ENCODE measurements at regions not wholly inside any gene's neighbourhood (a gene's known extent, or its start where the extent isn't known, plus 50 kb on each side); places are given as distances from the start of the nearest gene placed in this dataset.

- H3K27ac Mint-ChIP-seq (ENCODE audit: low read depth, unreplicated experiment) = no peak overlapping the region
- ChIA-PET CTCF (no interaction called here), POLR2A (no interaction called here)
- H3K4me3 Mint-ChIP-seq (ENCODE audit: unreplicated experiment) = no peak overlapping the region
- no TSS peak for BruUV-seq (replicated peaks)
- no peak for TF ChIP-seq CTCF (IDR thresholded peaks at IDR 0.05; ENCODE audit: unreplicated experiment)
- no peaks in the 10 kb centered on the region for H3K4me1 Mint-ChIP-seq (ENCODE audit: insufficient read depth, unreplicated experiment)
- intact Hi-C loops (cut with micrococcal nuclease) = no loop called here
- H3K9me3 Mint-ChIP-seq (ENCODE audit: unreplicated experiment) = no peaks in the 10 kb centered on the region
- H3K36me3 Mint-ChIP-seq (ENCODE audit: insufficient read depth, unreplicated experiment) = no peaks in the 10 kb centered on the region
- no peak for DNase-seq (ENCODE audit: unreplicated experiment)
- H3K27me3 Mint-ChIP-seq (ENCODE audit: insufficient read depth, unreplicated experiment) = no peaks in the 10 kb centered on the region
Observed at GRCh38 chr12:124115496-124115895, 142.5 kb downstream of the ZNF664 start.

GRCh38 chr12:124115976-124116690 lies 143.1 kb downstream of the ZNF664 start:
- no peak for DNase-seq (ENCODE audit: unreplicated experiment)
- H3K27ac Mint-ChIP-seq (ENCODE audit: low read depth, unreplicated experiment) = no peak overlapping the region
- ChIA-PET POLR2A (interaction anchor here (0.8 kb wide), 1 partner anchor 26 kb away, joined by 3 read pairs; no protein-coding TSS in a partner anchor), CTCF (no interaction called here)
- intact Hi-C loops (cut with micrococcal nuclease) = no loop called here
- H3K36me3 Mint-ChIP-seq (ENCODE audit: insufficient read depth, unreplicated experiment) = no peaks in the 10 kb centered on the region
- H3K27me3 Mint-ChIP-seq (ENCODE audit: insufficient read depth, unreplicated experiment) = no peaks in the 10 kb centered on the region
- H3K4me3 Mint-ChIP-seq (ENCODE audit: unreplicated experiment) = no peak overlapping the region
- no peaks in the 10 kb centered on the region for H3K9me3 Mint-ChIP-seq (ENCODE audit: unreplicated experiment)
- no peak for TF ChIP-seq CTCF (IDR thresholded peaks at IDR 0.05; ENCODE audit: unreplicated experiment)
- no TSS peak for BruUV-seq (replicated peaks)
- H3K4me1 Mint-ChIP-seq (ENCODE audit: insufficient read depth, unreplicated experiment) = no peaks in the 10 kb centered on the region

- Mint-ChIP-seq H3K4me3 (ENCODE audit: unreplicated experiment) (no peak overlapping the region), H3K27ac (ENCODE audit: low read depth, unreplicated experiment) (no peak overlapping the region), H3K9me3 (ENCODE audit: unreplicated experiment) (no peaks in the 10 kb centered on the region), H3K4me1 (ENCODE audit: insufficient read depth, unreplicated experiment) (peaks cover 10% of the 10 kb centered on the region), H3K36me3 (ENCODE audit: insufficient read depth, unreplicated experiment) (no peaks in the 10 kb centered on the region), H3K27me3 (ENCODE audit: insufficient read depth, unreplicated experiment) (no peaks in the 10 kb centered on the region)
- CTCF ChIA-PET = no interaction called here
- POLR2A ChIA-PET = no interaction called here
- intact Hi-C loops (cut with micrococcal nuclease) = no loop called here
- DNase-seq (ENCODE audit: unreplicated experiment) = no peak
- TF ChIP-seq CTCF (IDR thresholded peaks at IDR 0.05; ENCODE audit: unreplicated experiment) = no peak
- BruUV-seq (replicated peaks) = no TSS peak
Observed at GRCh38 chr12:124120739-124121138, 147.7 kb downstream of the ZNF664 start.

- TF ChIP-seq CTCF (IDR thresholded peaks at IDR 0.05; ENCODE audit: unreplicated experiment) = no peak
- intact Hi-C loops (cut with micrococcal nuclease) = no loop called here
- Mint-ChIP-seq H3K4me3 (ENCODE audit: unreplicated experiment) (no peak overlapping the region), H3K36me3 (ENCODE audit: insufficient read depth, unreplicated experiment) (no peaks in the 10 kb centered on the region), H3K4me1 (ENCODE audit: insufficient read depth, unreplicated experiment) (peaks cover 13% of the 10 kb centered on the region), H3K27ac (ENCODE audit: low read depth, unreplicated experiment) (no peak overlapping the region), H3K9me3 (ENCODE audit: unreplicated experiment) (no peaks in the 10 kb centered on the region), H3K27me3 (ENCODE audit: insufficient read depth, unreplicated experiment) (no peaks in the 10 kb centered on the region)
- POLR2A ChIA-PET = interaction anchor here (0.5 kb wide), 1 partner anchor 217 kb away, joined by 4 read pairs; no protein-coding TSS in a partner anchor
- CTCF ChIA-PET = interaction anchor here (0.5 kb wide), 1 partner anchor 194 kb away, joined by 3 read pairs; no protein-coding TSS in a partner anchor
- DNase-seq (ENCODE audit: unreplicated experiment) = no peak
- no TSS peak for BruUV-seq (replicated peaks)
Observed at GRCh38 chr12:124122722-124123121, 149.7 kb downstream of the ZNF664 start.

Measured in MCF 10A (cell line).